OCI-LY7 (cell line): ENCODE measurements at regions not wholly inside any gene's neighbourhood (a gene's known extent, or its start where the extent isn't known, plus 50 kb on each side); places are given as distances from the start of the nearest gene placed in this dataset.

Experiments
- BruUV-seq: library from RNA; stranded (reverse); fragments of 400-500 nt; replicated peaks from 2 replicates; lab custom pipeline; 2021; lab: Mats Ljungman, UMichigan
- CTCF ChIA-PET: fragments of 300-600 bp; sonication (Branson Sonifier 250); formaldehyde crosslinking; loops from one replicate; lab custom pipeline; 2022; ENCODE audit warnings: antibody characterized with exemption; ENCODE audit not compliant: unreplicated experiment; lab: Charles Lee
- POLR2A ChIA-PET: fragments of 300-600 bp; sonication (Branson Sonifier 250); formaldehyde crosslinking; loops from one replicate; lab custom pipeline; 2022; ENCODE audit warnings: antibody characterized with exemption; lab: Charles Lee
- DNase-seq: peaks from one replicate; pipeline ENCODE4 v3.0.0-alpha.2; 2015; ENCODE audit warnings: low spot score
- H2AFZ ChIP-seq: fragments of 200-600 bp; sonication (generic), shearing (Covaris generic); 2 replicates; pipeline ENCODE4 v1.6.1; 2014; ENCODE audit warnings: mild to moderate bottlenecking, antibody characterized with exemption, low read length, moderate library complexity
- H3K27ac ChIP-seq: fragments of 200-600 bp; sonication (generic); 2 replicates; pipeline ENCODE4 v1.5.1; 2014; ENCODE audit warnings: mixed run types, low read depth, mild to moderate bottlenecking, moderate library complexity, low read length, inconsistent platforms; ENCODE audit not compliant: poor library complexity, severe bottlenecking
- H3K36me3 ChIP-seq: fragments of 200-600 bp; sonication (generic); 2 replicates; pipeline ENCODE4 v1.6.1; 2014; ENCODE audit warnings: mild to moderate bottlenecking, antibody characterized with exemption, low read length, moderate library complexity, mixed read lengths; ENCODE audit not compliant: insufficient read depth
- H3K4me1 ChIP-seq: fragments of 200-600 bp; sonication (generic); 2 replicates; pipeline ENCODE4 v1.5.1; 2014; ENCODE audit warnings: mild to moderate bottlenecking, low read length; ENCODE audit not compliant: insufficient read depth, poor library complexity, severe bottlenecking
- H3K4me2 ChIP-seq: fragments of 200-600 bp; sonication (generic); 2 replicates; pipeline ENCODE4 v1.6.1; 2014; ENCODE audit warnings: mild to moderate bottlenecking, low read length
- H3K4me3 ChIP-seq: fragments of 200-600 bp; sonication (generic); 2 replicates; pipeline ENCODE4 v1.5.1; 2014; ENCODE audit warnings: mild to moderate bottlenecking, low read depth, low read length; ENCODE audit not compliant: poor library complexity, severe bottlenecking
- H3K79me2 ChIP-seq: fragments of 200-600 bp; sonication (generic); 2 replicates; pipeline ENCODE4 v1.6.1; 2016; ENCODE audit warnings: low read depth, mild to moderate bottlenecking, low read length, moderate library complexity, mixed read lengths; ENCODE audit not compliant: insufficient read depth
- H3K9me2 ChIP-seq: fragments of 200-600 bp; sonication (generic); 2 replicates; pipeline ENCODE4 v1.6.1; 2016; ENCODE audit warnings: mild to moderate bottlenecking, low read length, mixed read lengths; ENCODE audit not compliant: insufficient read depth
- H3K9me3 ChIP-seq: fragments of 200-600 bp; sonication (generic); 2 replicates; pipeline ENCODE4 v1.6.1; 2014; ENCODE audit warnings: mild to moderate bottlenecking, mixed run types, low read length, mixed read lengths
- H4K20me1 ChIP-seq: fragments of 200-600 bp; sonication (generic); 2 replicates; pipeline ENCODE4 v1.6.1; 2014; ENCODE audit warnings: mild to moderate bottlenecking, antibody characterized with exemption, low read length, moderate library complexity, mixed read lengths; ENCODE audit not compliant: insufficient read depth
- CTCF ChIP-seq: fragments of 200-600 bp; sonication (generic); conservative IDR thresholded peaks from 2 replicates; pipeline ENCODE4 v1.5.1; 2014; ENCODE audit warnings: mild to moderate bottlenecking, antibody characterized with exemption, low read length, moderate library complexity, mixed read lengths
- EZH2phosphoT487 ChIP-seq: fragments of 200-600 bp; sonication (generic); IDR thresholded peaks from 2 replicates; pipeline ENCODE4 v1.6.1; 2018; ENCODE audit warnings: low read depth, borderline replicate concordance, mild to moderate bottlenecking, mixed run types, antibody characterized with exemption, low read length, moderate library complexity, mixed read lengths
- intact Hi-C: fragments of 100-400 bp; cut with micrococcal nuclease; formaldehyde crosslinking; loops from one replicate; pipeline ENCODE4 v1.10.0; 2022; ENCODE audit not compliant: unreplicated experiment

- no peaks in the 10 kb centered on the region for H4K20me1 ChIP-seq
- ChIA-PET POLR2A (no interaction called here), CTCF (no interaction called here)
- no peak for DNase-seq
- no peaks in the 10 kb centered on the region for H3K4me1 ChIP-seq
- H3K79me2 ChIP-seq, result no peaks in the 10 kb centered on the region
- no peaks in the 10 kb centered on the region for H3K36me3 ChIP-seq
- TF ChIP-seq EZH2phosphoT487 (no peak), CTCF (no peak)
- H3K9me2 ChIP-seq, result no peaks in the 10 kb centered on the region
- no TSS peak for BruUV-seq
- H3K27ac ChIP-seq, result no peak overlapping the region
- H3K4me2 ChIP-seq, result no peak overlapping the region
- no peaks in the 10 kb centered on the region for H3K9me3 ChIP-seq
- intact Hi-C loops, result no loop called here
- H3K4me3 ChIP-seq, result no peak overlapping the region
- H2AFZ ChIP-seq, result no peak overlapping the region
Observed at GRCh38 chr4:126616795-126617194, 1016.0 kb upstream of the INTU start.

DNA sequence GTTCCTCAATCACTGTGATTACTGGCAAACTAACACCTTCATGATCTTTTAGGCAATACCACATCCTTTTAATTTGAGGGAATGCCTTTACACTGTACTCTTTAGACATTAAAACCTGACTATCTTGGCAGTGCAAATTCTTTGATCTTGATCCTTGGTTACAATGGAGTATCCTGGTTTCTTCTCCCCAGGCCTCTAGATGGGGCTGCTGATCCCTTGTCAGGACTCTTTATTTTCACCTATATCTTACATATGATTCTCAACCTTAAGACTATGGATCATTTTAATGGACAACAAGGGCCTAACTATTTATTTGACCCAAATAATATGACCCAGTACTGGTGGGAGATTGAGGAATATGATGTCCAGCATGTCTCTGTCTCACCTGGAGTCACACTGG, 1005.5 kb upstream of the INTU start:
- Histone ChIP-seq H3K4me3 (no peak overlapping the region), H3K36me3 (no peaks in the 10 kb centered on the region), H3K79me2 (no peaks in the 10 kb centered on the region), H3K9me3 (no peaks in the 10 kb centered on the region), H2AFZ (no peak overlapping the region), H3K4me2 (no peak overlapping the region), H3K27ac (no peak overlapping the region), H3K9me2 (no peaks in the 10 kb centered on the region), H4K20me1 (no peaks in the 10 kb centered on the region), H3K4me1 (no peaks in the 10 kb centered on the region)
- intact Hi-C loops, result no loop called here
- ChIA-PET POLR2A (no interaction called here), CTCF (no interaction called here)
- TF ChIP-seq EZH2phosphoT487 (no peak), CTCF (peak; percentile 54)
- no peak for DNase-seq
- BruUV-seq, result no TSS peak

GRCh38 chr4:126628933-126629332, 1003.8 kb upstream of the INTU start:
- BruUV-seq, result no TSS peak
- no peaks in the 10 kb centered on the region for H4K20me1 ChIP-seq
- no peaks in the 10 kb centered on the region for H3K36me3 ChIP-seq
- H3K79me2 ChIP-seq, result no peaks in the 10 kb centered on the region
- H3K9me3 ChIP-seq, result no peaks in the 10 kb centered on the region
- no peaks in the 10 kb centered on the region for H3K4me1 ChIP-seq
- no peak overlapping the region for H3K4me2 ChIP-seq
- H3K4me3 ChIP-seq, result no peak overlapping the region
- DNase-seq, result no peak
- H3K27ac ChIP-seq, result no peak overlapping the region
- POLR2A ChIA-PET, result no interaction called here
- H2AFZ ChIP-seq, result no peak overlapping the region
- H3K9me2 ChIP-seq, result no peaks in the 10 kb centered on the region
- intact Hi-C loops, result no loop called here
- TF ChIP-seq CTCF (no peak), EZH2phosphoT487 (no peak)
- CTCF ChIA-PET, result no interaction called here
